ENCODE measurements at regions not wholly inside any gene's neighbourhood (a gene's known extent, or its start where the extent isn't known, plus 50 kb on each side); places are given as distances from the start of the nearest gene placed in this dataset.

DNA sequence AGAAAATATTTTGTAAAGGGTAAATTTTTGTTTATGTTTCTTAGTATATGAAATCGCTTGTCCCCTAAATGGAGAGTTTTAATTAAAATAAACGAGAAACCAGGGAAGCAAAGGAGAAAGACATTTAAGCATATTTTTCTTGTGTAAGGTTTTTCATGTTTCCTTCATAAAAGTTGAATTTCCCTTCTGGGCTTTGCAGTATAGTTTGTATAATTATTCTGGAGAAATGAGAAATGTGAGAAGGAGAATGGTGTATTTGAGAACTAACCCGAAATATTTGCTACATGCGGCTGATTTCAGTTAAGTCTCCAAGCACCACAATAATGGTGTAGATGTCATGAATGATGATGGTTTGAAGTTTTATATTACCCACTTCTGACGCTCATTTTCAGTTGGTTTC is 307.7 kb upstream of the SEL1L start:
- H3K4me1 ChIP-seq: no peaks in the 10 kb centered on the region
- no peaks in the 10 kb centered on the region for H3K9me3 ChIP-seq
- H3K27me3 ChIP-seq: no peaks in the 10 kb centered on the region
- no peak overlapping the region for H3K4me3 ChIP-seq
- H3K27ac ChIP-seq: no peak overlapping the region
- intact Hi-C loops (cut with DNase I): no loop called here
- H3K9ac ChIP-seq (ENCODE audit: low read depth in 2 of 2, low read length in 2 of 2): no peak overlapping the region
- TF ChIP-seq, protein P1, sequence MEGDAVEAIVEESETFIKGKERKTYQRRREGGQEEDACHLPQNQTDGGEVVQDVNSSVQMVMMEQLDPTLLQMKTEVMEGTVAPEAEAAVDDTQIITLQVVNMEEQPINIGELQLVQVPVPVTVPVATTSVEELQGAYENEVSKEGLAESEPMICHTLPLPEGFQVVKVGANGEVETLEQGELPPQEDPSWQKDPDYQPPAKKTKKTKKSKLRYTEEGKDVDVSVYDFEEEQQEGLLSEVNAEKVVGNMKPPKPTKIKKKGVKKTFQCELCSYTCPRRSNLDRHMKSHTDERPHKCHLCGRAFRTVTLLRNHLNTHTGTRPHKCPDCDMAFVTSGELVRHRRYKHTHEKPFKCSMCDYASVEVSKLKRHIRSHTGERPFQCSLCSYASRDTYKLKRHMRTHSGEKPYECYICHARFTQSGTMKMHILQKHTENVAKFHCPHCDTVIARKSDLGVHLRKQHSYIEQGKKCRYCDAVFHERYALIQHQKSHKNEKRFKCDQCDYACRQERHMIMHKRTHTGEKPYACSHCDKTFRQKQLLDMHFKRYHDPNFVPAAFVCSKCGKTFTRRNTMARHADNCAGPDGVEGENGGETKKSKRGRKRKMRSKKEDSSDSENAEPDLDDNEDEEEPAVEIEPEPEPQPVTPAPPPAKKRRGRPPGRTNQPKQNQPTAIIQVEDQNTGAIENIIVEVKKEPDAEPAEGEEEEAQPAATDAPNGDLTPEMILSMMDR (IDR thresholded peaks at IDR 0.05): no peak
- DNase-seq: no peak
- no peaks in the 10 kb centered on the region for H3K36me3 ChIP-seq

DNA sequence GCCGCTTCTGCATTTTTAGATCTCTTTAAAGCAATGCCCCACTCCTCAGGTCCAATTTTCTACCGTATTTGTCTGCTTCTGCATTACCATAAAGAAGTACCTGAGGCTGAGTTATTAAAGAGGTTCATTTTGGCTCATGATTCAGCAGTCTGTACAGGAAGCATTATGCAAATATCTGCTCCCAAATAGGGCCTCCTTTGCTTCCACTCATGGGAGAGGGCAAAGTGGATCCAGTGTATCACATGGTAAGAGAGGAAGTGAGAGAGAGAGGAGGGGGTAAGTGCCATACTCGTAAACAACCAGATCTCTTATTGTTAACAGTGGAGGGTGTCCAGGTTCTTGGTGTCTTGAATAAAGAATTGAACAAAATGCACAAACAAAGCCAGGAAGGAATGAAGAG is 316.1 kb upstream of the SEL1L start:
- Histone ChIP-seq H3K9ac (ENCODE audit: low read depth in 2 of 2, low read length in 2 of 2) (no peak overlapping the region), H3K4me3 (no peak overlapping the region), H3K4me1 (no peaks in the 10 kb centered on the region), H3K27me3 (no peaks in the 10 kb centered on the region), H3K27ac (no peak overlapping the region), H3K9me3 (no peaks in the 10 kb centered on the region), H3K36me3 (no peaks in the 10 kb centered on the region)
- TF ChIP-seq, protein P1 (IDR thresholded peaks at IDR 0.05): no peak
- intact Hi-C loops (cut with DNase I): no loop called here
- DNase-seq: no peak

DNA sequence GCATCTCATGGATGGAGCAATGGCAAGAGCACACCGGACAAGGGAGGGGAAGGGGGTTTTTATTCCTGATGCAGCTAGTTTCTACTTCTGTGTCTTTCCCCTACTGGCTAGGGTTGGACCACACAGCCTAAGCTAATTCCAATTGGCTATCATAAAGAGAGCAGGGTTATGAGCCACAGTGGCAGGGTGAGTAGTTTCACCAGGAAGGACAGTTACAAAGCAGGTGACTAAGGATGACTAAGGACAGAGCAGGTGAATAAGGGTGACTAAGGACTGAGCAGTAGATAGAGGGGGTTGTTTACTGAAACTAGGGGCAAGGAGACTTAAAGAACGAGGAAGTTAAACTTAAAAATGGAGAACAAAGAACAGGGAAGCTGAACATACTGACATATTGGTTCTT is 321.4 kb upstream of the SEL1L start:
- H3K9ac ChIP-seq (ENCODE audit: low read depth in 2 of 2, low read length in 2 of 2): no peak overlapping the region
- TF ChIP-seq, protein P1 (IDR thresholded peaks at IDR 0.05): no peak

DNA sequence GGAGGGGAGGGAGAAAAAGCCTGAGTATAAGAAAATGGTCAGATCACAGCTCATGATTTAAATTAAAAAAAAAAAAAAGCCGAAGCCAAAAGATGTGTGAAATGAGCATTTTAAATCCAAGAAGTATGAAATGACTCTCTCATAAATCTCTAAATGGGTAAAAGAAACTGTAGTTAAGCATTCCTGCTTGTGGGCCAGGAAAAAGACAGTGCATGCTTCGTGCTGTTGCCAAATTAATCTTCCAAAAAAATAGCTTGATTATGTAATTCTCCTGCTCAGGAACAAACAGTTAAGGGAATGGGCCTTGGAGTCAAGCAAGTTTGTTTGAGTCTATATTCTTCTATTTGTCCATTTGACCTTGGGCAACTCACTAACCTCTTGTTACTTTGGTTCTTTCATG is 325.4 kb upstream of the SEL1L start:
- H3K27ac ChIP-seq: no peak overlapping the region
- no peak for DNase-seq
- H3K9me3 ChIP-seq: no peaks in the 10 kb centered on the region
- no peak overlapping the region for H3K4me3 ChIP-seq
- TF ChIP-seq, protein P1 (IDR thresholded peaks at IDR 0.05): no peak
- no peaks in the 10 kb centered on the region for H3K36me3 ChIP-seq
- no peaks in the 10 kb centered on the region for H3K4me1 ChIP-seq
- H3K27me3 ChIP-seq: no peaks in the 10 kb centered on the region
- H3K9ac ChIP-seq (ENCODE audit: low read depth in 2 of 2, low read length in 2 of 2): no peak overlapping the region
- intact Hi-C loops (cut with DNase I): no loop called here

More for the DNA sequence above, 321.4 kb upstream of the SEL1L start:
- no peaks in the 10 kb centered on the region for H3K36me3 ChIP-seq
- H3K27ac ChIP-seq: no peak overlapping the region
- H3K27me3 ChIP-seq: no peaks in the 10 kb centered on the region
- intact Hi-C loops (cut with DNase I): no loop called here
- no peak for DNase-seq
- no peaks in the 10 kb centered on the region for H3K9me3 ChIP-seq
- H3K4me3 ChIP-seq: no peak overlapping the region
- H3K4me1 ChIP-seq: no peaks in the 10 kb centered on the region

DNA sequence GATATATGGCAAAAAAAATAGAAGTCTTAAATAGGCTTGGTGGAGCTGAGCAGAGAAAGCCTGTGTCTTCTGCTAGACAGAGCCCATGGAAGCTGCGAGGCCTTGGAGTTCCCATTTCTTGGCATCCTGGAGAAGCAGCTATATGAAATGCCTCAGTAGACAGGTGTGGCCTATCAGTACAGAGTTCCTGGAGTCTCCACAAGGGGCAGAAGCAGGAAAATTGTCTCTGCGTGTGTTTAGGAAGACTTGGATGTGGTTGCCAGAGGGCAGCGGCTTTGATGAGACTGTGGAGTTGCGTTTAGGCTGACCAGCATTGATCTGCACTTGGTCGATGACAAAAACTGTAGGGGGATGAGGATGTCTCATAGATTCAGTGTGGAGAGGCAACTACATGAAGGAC is 334.5 kb upstream of the SEL1L start:
- H3K27me3 ChIP-seq: no peaks in the 10 kb centered on the region
- H3K27ac ChIP-seq: no peak overlapping the region
- no peak for DNase-seq
- no peaks in the 10 kb centered on the region for H3K36me3 ChIP-seq
- H3K4me3 ChIP-seq: no peak overlapping the region
- intact Hi-C loops (cut with DNase I): no loop called here
- no peak overlapping the region for H3K9ac ChIP-seq (ENCODE audit: low read depth in 2 of 2, low read length in 2 of 2)
- TF ChIP-seq, protein P1 (IDR thresholded peaks at IDR 0.05): no peak
- H3K4me1 ChIP-seq: no peaks in the 10 kb centered on the region
- no peaks in the 10 kb centered on the region for H3K9me3 ChIP-seq

DNA sequence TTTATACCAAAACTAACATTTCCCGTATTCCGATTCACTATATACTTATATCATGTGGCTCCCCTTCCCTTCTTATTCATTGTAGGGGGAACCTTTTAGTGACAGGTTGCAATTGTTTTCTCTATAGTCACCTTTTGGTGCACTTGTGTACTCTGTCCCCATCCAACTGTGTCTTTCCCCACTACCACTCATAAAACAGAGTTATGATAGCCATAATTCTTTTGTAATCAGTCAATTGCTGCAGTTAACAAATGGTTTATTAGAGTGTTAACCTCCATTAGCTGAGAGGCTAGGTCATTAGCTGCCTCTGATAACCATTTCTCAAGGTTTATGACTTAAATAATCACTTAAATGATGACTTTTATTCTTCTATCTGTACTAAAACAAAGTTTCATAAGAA is 338.1 kb upstream of the SEL1L start:
- no peaks in the 10 kb centered on the region for H3K27me3 ChIP-seq
- H3K9me3 ChIP-seq: no peaks in the 10 kb centered on the region
- H3K4me3 ChIP-seq: no peak overlapping the region
- H3K36me3 ChIP-seq: no peaks in the 10 kb centered on the region
- H3K4me1 ChIP-seq: no peaks in the 10 kb centered on the region
- no peak overlapping the region for H3K9ac ChIP-seq (ENCODE audit: low read depth in 2 of 2, low read length in 2 of 2)
- intact Hi-C loops (cut with DNase I): no loop called here
- no peak overlapping the region for H3K27ac ChIP-seq
- DNase-seq: no peak
- TF ChIP-seq, protein P1 (IDR thresholded peaks at IDR 0.05): no peak
